Keratinocyte (primary cell): ENCODE measurements at regions not wholly inside any gene's neighbourhood (a gene's known extent, or its start where the extent isn't known, plus 50 kb on each side); places are given as distances from the start of the nearest gene placed in this dataset.

Experiments used
- EZH2 ChIP-seq: IDR thresholded peaks from one replicate; pipeline ENCODE4 v1.6.1; 2012; ENCODE audit warnings: inconsistent platforms, mild to moderate bottlenecking, low read length, moderate library complexity
- TF ChIP-seq, protein P1 (sequence below), 3 experiments: IDR thresholded peaks in 1 of 3; conservative IDR thresholded peaks in 1 of 3; optimal IDR thresholded peaks in 1 of 3; 2 replicates in 2 of 3; 3 replicates in 1 of 3; pipeline versions ENCODE3 to v1.5.1; 2011; ENCODE audit warnings: low read length in 3 of 3, mild to moderate bottlenecking in 3 of 3, moderate library complexity in 2 of 3, control low read depth in 1 of 3, inconsistent platforms in 1 of 3; ENCODE audit not compliant: insufficient read depth in 2 of 3; ENCODE audit errors: extremely low read depth in 1 of 3

GRCh38 chr1:239128541-239128940, 257.8 kb upstream of the CHRM3 start:
- no peak for TF ChIP-seq EZH2
- TF ChIP-seq, protein P1, sequence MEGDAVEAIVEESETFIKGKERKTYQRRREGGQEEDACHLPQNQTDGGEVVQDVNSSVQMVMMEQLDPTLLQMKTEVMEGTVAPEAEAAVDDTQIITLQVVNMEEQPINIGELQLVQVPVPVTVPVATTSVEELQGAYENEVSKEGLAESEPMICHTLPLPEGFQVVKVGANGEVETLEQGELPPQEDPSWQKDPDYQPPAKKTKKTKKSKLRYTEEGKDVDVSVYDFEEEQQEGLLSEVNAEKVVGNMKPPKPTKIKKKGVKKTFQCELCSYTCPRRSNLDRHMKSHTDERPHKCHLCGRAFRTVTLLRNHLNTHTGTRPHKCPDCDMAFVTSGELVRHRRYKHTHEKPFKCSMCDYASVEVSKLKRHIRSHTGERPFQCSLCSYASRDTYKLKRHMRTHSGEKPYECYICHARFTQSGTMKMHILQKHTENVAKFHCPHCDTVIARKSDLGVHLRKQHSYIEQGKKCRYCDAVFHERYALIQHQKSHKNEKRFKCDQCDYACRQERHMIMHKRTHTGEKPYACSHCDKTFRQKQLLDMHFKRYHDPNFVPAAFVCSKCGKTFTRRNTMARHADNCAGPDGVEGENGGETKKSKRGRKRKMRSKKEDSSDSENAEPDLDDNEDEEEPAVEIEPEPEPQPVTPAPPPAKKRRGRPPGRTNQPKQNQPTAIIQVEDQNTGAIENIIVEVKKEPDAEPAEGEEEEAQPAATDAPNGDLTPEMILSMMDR (optimal IDR thresholded peaks at IDR 0.05 in 1 of 3, IDR thresholded peaks at IDR 0.05 in 1 of 3, conservative IDR thresholded peaks at IDR 0.05 in 1 of 3; ENCODE audit: extremely low read depth in 1 of 3, insufficient read depth in 2 of 3, low read length in 3 of 3), result no peak
